ENCODE measurements at regions not wholly inside any gene's neighbourhood (a gene's known extent, or its start where the extent isn't known, plus 50 kb on each side); places are given as distances from the start of the nearest gene placed in this dataset.

GRCh38 chr2:35785564-35785963 is 570.0 kb upstream of the CRIM1 start:
- TF ChIP-seq CTCF (IDR thresholded peaks at IDR 0.05) = no peak
- no peak for TF ChIP-seq POLR2A (IDR thresholded peaks at IDR 0.05)
